AG20443 (cell line): ENCODE measurements at regions not wholly inside any gene's neighbourhood (a gene's known extent, or its start where the extent isn't known, plus 50 kb on each side); places are given as distances from the start of the nearest gene placed in this dataset.
"Not testable (repeated sequence)": the region's sequence is repeated elsewhere in the genome, so short reads cannot be mapped to it uniquely, and the experiment has no call there.

ENCODE experiments used
- DNase-seq: peaks from one replicate; pipeline ENCODE4 v3.0.0; 2012; ENCODE audit warnings: low spot score, mixed read lengths

GRCh38 chr4:186847429-186848131, 123.9 kb upstream of the FAT1 start:
- not testable (repeated sequence) for DNase-seq

GRCh38 chr4:186848437-186848836, 124.8 kb upstream of the FAT1 start:
- DNase-seq: no peak

- no peak for DNase-seq
Observed at GRCh38 chr4:186851291-186852072, 127.8 kb upstream of the FAT1 start.

GRCh38 chr4:186852073-186852420, 128.4 kb upstream of the FAT1 start:
- DNase-seq: no peak

GRCh38 chr4:186852964-186853391, 129.3 kb upstream of the FAT1 start:
- DNase-seq: no peak

- DNase-seq: no peak
Observed at GRCh38 chr4:186854256-186854655, 130.6 kb upstream of the FAT1 start.

GRCh38 chr4:186855111-186855510, 131.5 kb upstream of the FAT1 start:
- DNase-seq: no peak

- DNase-seq: no peak
Observed at GRCh38 chr4:186857793-186858192, 134.1 kb upstream of the FAT1 start.

GRCh38 chr4:186858355-186858754, 134.7 kb upstream of the FAT1 start:
- no peak for DNase-seq

- DNase-seq: no peak
Observed at GRCh38 chr4:186859420-186859819, 135.8 kb upstream of the FAT1 start.

- no peak for DNase-seq
Observed at GRCh38 chr4:186861317-186861716, 137.7 kb upstream of the FAT1 start.

- DNase-seq: no peak
Observed at GRCh38 chr4:186871856-186872255, 148.2 kb upstream of the FAT1 start.

GRCh38 chr4:186873095-186873494, 149.4 kb upstream of the FAT1 start:
- not testable (repeated sequence) for DNase-seq

GRCh38 chr4:186875476-186875875, 151.8 kb upstream of the FAT1 start:
- no peak for DNase-seq

- DNase-seq: no peak
Observed at GRCh38 chr4:186876961-186877626, 153.4 kb upstream of the FAT1 start.

- DNase-seq: no peak
Observed at GRCh38 chr4:186878203-186878776, 154.6 kb upstream of the FAT1 start.

GRCh38 chr4:186881521-186882220, 158.0 kb upstream of the FAT1 start:
- DNase-seq: peak; percentile 41

- no peak for DNase-seq
Observed at GRCh38 chr4:186882293-186882692, 158.6 kb upstream of the FAT1 start.

- DNase-seq: no peak
Observed at GRCh38 chr4:186885289-186885688, 161.6 kb upstream of the FAT1 start.

GRCh38 chr4:186886759-186887158, 163.1 kb upstream of the FAT1 start:
- DNase-seq: no peak

- no peak for DNase-seq
Observed at GRCh38 chr4:186887291-186887700, 163.6 kb upstream of the FAT1 start.

GRCh38 chr4:186887752-186888151, 164.1 kb upstream of the FAT1 start:
- DNase-seq: no peak
